OCI-LY7 (cell line): ENCODE measurements at regions not wholly inside any gene's neighbourhood (a gene's known extent, or its start where the extent isn't known, plus 50 kb on each side); places are given as distances from the start of the nearest gene placed in this dataset.

ENCODE experiments used
- BruUV-seq: library from RNA; stranded (reverse); fragments of 400-500 nt; replicated peaks from 2 replicates; lab custom pipeline; 2021; lab: Mats Ljungman, UMichigan
- CTCF ChIA-PET: fragments of 300-600 bp; sonication (Branson Sonifier 250); formaldehyde crosslinking; loops from one replicate; lab custom pipeline; 2022; ENCODE audit warnings: antibody characterized with exemption; ENCODE audit not compliant: unreplicated experiment; lab: Charles Lee
- POLR2A ChIA-PET: fragments of 300-600 bp; sonication (Branson Sonifier 250); formaldehyde crosslinking; loops from one replicate; lab custom pipeline; 2022; ENCODE audit warnings: antibody characterized with exemption; lab: Charles Lee
- DNase-seq: peaks from one replicate; pipeline ENCODE4 v3.0.0-alpha.2; 2015; ENCODE audit warnings: low spot score
- H2AFZ ChIP-seq: fragments of 200-600 bp; sonication (generic), shearing (Covaris generic); 2 replicates; pipeline ENCODE4 v1.6.1; 2014; ENCODE audit warnings: mild to moderate bottlenecking, antibody characterized with exemption, low read length, moderate library complexity
- H3K27ac ChIP-seq: fragments of 200-600 bp; sonication (generic); 2 replicates; pipeline ENCODE4 v1.5.1; 2014; ENCODE audit warnings: mixed run types, low read depth, mild to moderate bottlenecking, moderate library complexity, low read length, inconsistent platforms; ENCODE audit not compliant: poor library complexity, severe bottlenecking
- H3K36me3 ChIP-seq: fragments of 200-600 bp; sonication (generic); 2 replicates; pipeline ENCODE4 v1.6.1; 2014; ENCODE audit warnings: mild to moderate bottlenecking, antibody characterized with exemption, low read length, moderate library complexity, mixed read lengths; ENCODE audit not compliant: insufficient read depth
- H3K4me1 ChIP-seq: fragments of 200-600 bp; sonication (generic); 2 replicates; pipeline ENCODE4 v1.5.1; 2014; ENCODE audit warnings: mild to moderate bottlenecking, low read length; ENCODE audit not compliant: insufficient read depth, poor library complexity, severe bottlenecking
- H3K4me2 ChIP-seq: fragments of 200-600 bp; sonication (generic); 2 replicates; pipeline ENCODE4 v1.6.1; 2014; ENCODE audit warnings: mild to moderate bottlenecking, low read length
- H3K4me3 ChIP-seq: fragments of 200-600 bp; sonication (generic); 2 replicates; pipeline ENCODE4 v1.5.1; 2014; ENCODE audit warnings: mild to moderate bottlenecking, low read depth, low read length; ENCODE audit not compliant: poor library complexity, severe bottlenecking
- H3K79me2 ChIP-seq: fragments of 200-600 bp; sonication (generic); 2 replicates; pipeline ENCODE4 v1.6.1; 2016; ENCODE audit warnings: low read depth, mild to moderate bottlenecking, low read length, moderate library complexity, mixed read lengths; ENCODE audit not compliant: insufficient read depth
- H3K9me2 ChIP-seq: fragments of 200-600 bp; sonication (generic); 2 replicates; pipeline ENCODE4 v1.6.1; 2016; ENCODE audit warnings: mild to moderate bottlenecking, low read length, mixed read lengths; ENCODE audit not compliant: insufficient read depth
- H3K9me3 ChIP-seq: fragments of 200-600 bp; sonication (generic); 2 replicates; pipeline ENCODE4 v1.6.1; 2014; ENCODE audit warnings: mild to moderate bottlenecking, mixed run types, low read length, mixed read lengths
- H4K20me1 ChIP-seq: fragments of 200-600 bp; sonication (generic); 2 replicates; pipeline ENCODE4 v1.6.1; 2014; ENCODE audit warnings: mild to moderate bottlenecking, antibody characterized with exemption, low read length, moderate library complexity, mixed read lengths; ENCODE audit not compliant: insufficient read depth
- CTCF ChIP-seq: fragments of 200-600 bp; sonication (generic); conservative IDR thresholded peaks from 2 replicates; pipeline ENCODE4 v1.5.1; 2014; ENCODE audit warnings: mild to moderate bottlenecking, antibody characterized with exemption, low read length, moderate library complexity, mixed read lengths
- EZH2phosphoT487 ChIP-seq: fragments of 200-600 bp; sonication (generic); IDR thresholded peaks from 2 replicates; pipeline ENCODE4 v1.6.1; 2018; ENCODE audit warnings: low read depth, borderline replicate concordance, mild to moderate bottlenecking, mixed run types, antibody characterized with exemption, low read length, moderate library complexity, mixed read lengths
- intact Hi-C: fragments of 100-400 bp; cut with micrococcal nuclease; formaldehyde crosslinking; loops from one replicate; pipeline ENCODE4 v1.10.0; 2022; ENCODE audit not compliant: unreplicated experiment

GRCh38 chrX:131830400-131831184 is 192.5 kb upstream of the STK26 start:
- TF ChIP-seq EZH2phosphoT487 (no peak), CTCF (0 out of 2 replicates have a peak, but pooled peaks have one; percentile 25)
- Histone ChIP-seq H3K4me1 (no peaks in the 10 kb centered on the region), H3K36me3 (no peaks in the 10 kb centered on the region), H3K79me2 (no peaks in the 10 kb centered on the region), H4K20me1 (no peaks in the 10 kb centered on the region), H3K27ac (no peak overlapping the region), H3K4me3 (no peak overlapping the region), H3K9me2 (no peaks in the 10 kb centered on the region), H3K9me3 (no peaks in the 10 kb centered on the region), H2AFZ (peak overlapping the region; percentile 83), H3K4me2 (no peak overlapping the region)
- peak; percentile 41 for DNase-seq
- BruUV-seq, result no TSS peak
- ChIA-PET POLR2A (no interaction called here), CTCF (no interaction called here)
- intact Hi-C loops, result no loop called here

GRCh38 chrX:131831185-131831520 is 191.9 kb upstream of the STK26 start:
- POLR2A ChIA-PET, result interaction anchor here (0.6 kb wide), 1 partner anchor 193 kb away, joined by 5 read pairs; no protein-coding TSS in a partner anchor
- peak overlapping the region; percentile 83 for H2AFZ ChIP-seq
- BruUV-seq, result no TSS peak
- intact Hi-C loops, result no loop called here
- CTCF ChIA-PET, result no interaction called here
- H4K20me1 ChIP-seq, result no peaks in the 10 kb centered on the region
- H3K4me3 ChIP-seq, result no peak overlapping the region
- DNase-seq, result no peak
- H3K4me2 ChIP-seq, result no peak overlapping the region
- TF ChIP-seq EZH2phosphoT487, result no peak
- TF ChIP-seq CTCF, result no peak
- H3K79me2 ChIP-seq, result no peaks in the 10 kb centered on the region
- no peak overlapping the region for H3K27ac ChIP-seq
- H3K9me2 ChIP-seq, result no peaks in the 10 kb centered on the region
- H3K9me3 ChIP-seq, result no peaks in the 10 kb centered on the region
- no peaks in the 10 kb centered on the region for H3K4me1 ChIP-seq
- no peaks in the 10 kb centered on the region for H3K36me3 ChIP-seq

GRCh38 chrX:131836161-131836560 is 186.9 kb upstream of the STK26 start:
- Histone ChIP-seq H3K79me2 (no peaks in the 10 kb centered on the region), H3K27ac (no peak overlapping the region), H3K36me3 (no peaks in the 10 kb centered on the region), H3K4me2 (no peak overlapping the region), H3K9me2 (no peaks in the 10 kb centered on the region), H3K4me1 (no peaks in the 10 kb centered on the region), H3K4me3 (no peak overlapping the region), H4K20me1 (no peaks in the 10 kb centered on the region), H2AFZ (no peak overlapping the region), H3K9me3 (no peaks in the 10 kb centered on the region)
- ChIA-PET CTCF (no interaction called here), POLR2A (no interaction called here)
- TF ChIP-seq EZH2phosphoT487 (no peak), CTCF (no peak)
- intact Hi-C loops, result no loop called here
- no peak for DNase-seq
- BruUV-seq, result no TSS peak
